Suprapubic skin (tissue), 3 donors: ENCODE measurements at regions not wholly inside any gene's neighbourhood (a gene's known extent, or its start where the extent isn't known, plus 50 kb on each side); places are given as distances from the start of the nearest gene placed in this dataset.

ENCODE experiments used
- POLR2AphosphoS5 ChIP-seq, 3 donors: sonication (generic); formaldehyde crosslinking; IDR thresholded peaks; one replicate each; pipeline ENCODE4 v1.6.1; 2017; ENCODE audit warnings: antibody characterized with exemption in 3 of 3
- TF ChIP-seq, protein P1 (sequence below), 2 donors: fragments of 200-600 bp in 1 of 2; fragments of 450-650 bp in 1 of 2; sonication (generic) in 1 of 2; IDR thresholded peaks; one replicate each; pipeline ENCODE4 v1.5.1; 2016 to 2019; ENCODE audit warnings: antibody characterized with exemption in 2 of 2, mild to moderate bottlenecking in 1 of 2, moderate library complexity in 1 of 2

DNA sequence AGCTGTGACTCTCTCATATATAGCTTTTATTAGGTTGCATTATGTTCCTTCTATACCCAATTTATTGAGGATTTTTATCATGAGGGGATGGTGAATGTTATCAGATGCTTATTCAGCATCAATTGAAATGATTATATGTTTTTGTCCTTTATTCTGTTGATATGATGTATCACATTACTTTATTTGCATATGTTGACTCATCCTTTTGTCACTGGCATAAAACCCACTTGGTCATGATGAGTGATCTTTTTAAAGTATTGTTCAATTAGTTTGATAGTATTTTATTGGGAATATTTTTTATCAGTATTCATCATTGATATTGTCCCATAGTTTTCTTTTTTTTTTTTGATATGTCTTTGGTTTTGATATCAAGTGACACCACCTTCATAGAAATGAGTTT is 529.9 kb downstream of the MMUT start:
- TF ChIP-seq, protein P1, sequence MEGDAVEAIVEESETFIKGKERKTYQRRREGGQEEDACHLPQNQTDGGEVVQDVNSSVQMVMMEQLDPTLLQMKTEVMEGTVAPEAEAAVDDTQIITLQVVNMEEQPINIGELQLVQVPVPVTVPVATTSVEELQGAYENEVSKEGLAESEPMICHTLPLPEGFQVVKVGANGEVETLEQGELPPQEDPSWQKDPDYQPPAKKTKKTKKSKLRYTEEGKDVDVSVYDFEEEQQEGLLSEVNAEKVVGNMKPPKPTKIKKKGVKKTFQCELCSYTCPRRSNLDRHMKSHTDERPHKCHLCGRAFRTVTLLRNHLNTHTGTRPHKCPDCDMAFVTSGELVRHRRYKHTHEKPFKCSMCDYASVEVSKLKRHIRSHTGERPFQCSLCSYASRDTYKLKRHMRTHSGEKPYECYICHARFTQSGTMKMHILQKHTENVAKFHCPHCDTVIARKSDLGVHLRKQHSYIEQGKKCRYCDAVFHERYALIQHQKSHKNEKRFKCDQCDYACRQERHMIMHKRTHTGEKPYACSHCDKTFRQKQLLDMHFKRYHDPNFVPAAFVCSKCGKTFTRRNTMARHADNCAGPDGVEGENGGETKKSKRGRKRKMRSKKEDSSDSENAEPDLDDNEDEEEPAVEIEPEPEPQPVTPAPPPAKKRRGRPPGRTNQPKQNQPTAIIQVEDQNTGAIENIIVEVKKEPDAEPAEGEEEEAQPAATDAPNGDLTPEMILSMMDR (IDR thresholded peaks at IDR 0.05) = no peak
- TF ChIP-seq POLR2AphosphoS5 (IDR thresholded peaks at IDR 0.05) = no peak
